Upper lobe of left lung (tissue), 6 donors: ENCODE measurements at regions not wholly inside any gene's neighbourhood (a gene's known extent, or its start where the extent isn't known, plus 50 kb on each side); places are given as distances from the start of the nearest gene placed in this dataset.
"Not testable (repeated sequence)": the region's sequence is repeated elsewhere in the genome, so short reads cannot be mapped to it uniquely, and the experiment has no call there.

ENCODE experiments used
- ATAC-seq, 2 donors: fragments of 200-7000 bp; cut with Tn5 transposase; one replicate each; pipeline ENCODE4 v1.9.1; 2022; ENCODE audit warnings: mild to moderate bottlenecking in 2 of 2, moderate library complexity in 2 of 2; ENCODE audit not compliant: low FRiP score in 2 of 2
- DNase-seq, 2 donors: peaks; one replicate each; pipeline ENCODE4 v3.0.0-alpha.2; 2019 to 2020
- H3K27ac ChIP-seq, 4 donors: fragments of 200-600 bp; sonication (generic); one replicate each; pipeline ENCODE4 v1.5.1; 2016 to 2019
- H3K27me3 ChIP-seq, 4 donors: fragments of 200-600 bp; sonication (generic); one replicate each; pipeline ENCODE4 v1.5.1; 2017 to 2019
- H3K36me3 ChIP-seq, 4 donors: fragments of 200-600 bp; sonication (generic); one replicate each; pipeline ENCODE4 v1.5.1; 2016 to 2019
- H3K4me1 ChIP-seq, 4 donors: fragments of 200-600 bp; sonication (generic); one replicate each; pipeline ENCODE4 v1.5.1; 2018 to 2019
- H3K4me3 ChIP-seq, 4 donors: fragments of 200-600 bp; sonication (generic); one replicate each; pipeline ENCODE4 v1.5.1; 2017 to 2019; ENCODE audit warnings: mild to moderate bottlenecking in 2 of 4, moderate library complexity in 1 of 4
- H3K9me3 ChIP-seq, 4 donors: fragments of 200-600 bp; sonication (generic); one replicate each; pipeline ENCODE4 v1.5.1; 2018 to 2019
- EP300 ChIP-seq, 4 donors: sonication (generic); formaldehyde crosslinking; IDR thresholded peaks; one replicate each; pipeline ENCODE4 v1.5.1; 2017; ENCODE audit warnings: antibody characterized with exemption in 4 of 4, control low read depth in 2 of 4
- POLR2A ChIP-seq, 4 donors: fragments of 450-650 bp; IDR thresholded peaks; one replicate each; pipeline ENCODE4 v1.5.1; 2016 to 2017; ENCODE audit warnings: antibody characterized with exemption in 4 of 4, mild to moderate bottlenecking in 2 of 4
- POLR2AphosphoS5 ChIP-seq, 2 donors: sonication (generic); formaldehyde crosslinking; IDR thresholded peaks; one replicate each; pipeline ENCODE4 v1.5.1; 2017; ENCODE audit warnings: antibody characterized with exemption in 2 of 2
- WGBS, 2 donors: methylation state at CpG; one replicate each; pipeline ENCODE4 v1.1.5; 2017 to 2018; 5-methylcytosine and 5-hydroxymethylcytosine counted together
- TF ChIP-seq, protein P1 (sequence below), 6 experiments: fragments of 450-650 bp in 4 of 6; fragments of 200-600 bp in 2 of 6; sonication (generic) in 2 of 6; IDR thresholded peaks; one replicate each; pipeline ENCODE4 v1.5.1; 2016 to 2019; ENCODE audit warnings: antibody characterized with exemption in 6 of 6
- donor health status: DM: no; HTN: no; CAD: no; lungs with moderate emphysema.
- donor health status: DM: no; HTN: yes; CAD: no; lungs with severe emphysema.

DNA sequence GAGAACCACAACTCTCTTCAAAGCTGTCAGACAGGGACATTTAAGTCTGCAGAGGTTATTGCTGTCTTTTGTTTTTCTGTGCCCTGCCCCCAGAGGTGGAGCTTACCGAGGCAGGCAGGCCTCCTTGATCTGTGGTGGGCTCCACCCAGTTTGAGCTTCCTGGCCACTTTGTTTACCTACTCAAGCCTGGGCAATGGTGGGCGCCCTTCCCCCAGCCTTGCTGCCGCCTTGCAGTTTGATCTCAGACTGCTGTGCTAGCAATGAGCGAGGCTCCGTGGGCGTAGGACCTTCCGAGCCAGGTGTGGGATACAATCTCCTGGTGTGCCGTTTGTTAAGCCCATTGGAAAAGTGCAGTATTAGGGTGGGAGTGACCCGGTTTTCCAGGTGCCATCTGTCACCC, 822.1 kb downstream of the KCNMA1 start:
- H3K4me1 ChIP-seq, H3K36me3 ChIP-seq, H3K4me3 ChIP-seq, H3K27ac ChIP-seq, ATAC-seq, H3K27me3 ChIP-seq, H3K9me3 ChIP-seq: not testable (repeated sequence)
- peak in 1 of 2 donors; percentile 5 for DNase-seq
- WGBS, 2 donors = 81% methylated on average over 9 of the region's 9 CpGs

DNA sequence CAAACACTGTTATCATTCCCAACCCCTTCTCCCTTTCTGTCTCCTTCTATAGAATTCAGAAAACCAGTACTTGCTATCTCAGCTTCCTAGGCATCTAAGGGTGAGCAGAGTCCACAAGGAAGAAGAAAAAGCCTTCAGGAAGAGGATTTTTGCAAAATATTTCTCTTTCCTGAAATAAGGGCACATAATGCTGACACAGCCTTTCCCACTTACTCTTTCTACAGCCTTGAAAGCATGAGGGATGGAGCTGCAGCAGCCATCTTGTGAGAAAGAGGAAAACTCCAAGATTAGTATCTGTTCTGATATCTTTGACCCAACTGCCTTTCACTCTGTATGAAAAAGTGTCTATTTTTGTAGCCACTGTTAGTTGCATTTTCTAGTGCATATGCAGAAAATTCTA, 826.2 kb downstream of the KCNMA1 start:
- H3K4me1 ChIP-seq = no peaks in the 10 kb centered on the region
- TF ChIP-seq POLR2A (IDR thresholded peaks at IDR 0.05) = no peak
- no peak for TF ChIP-seq EP300 (IDR thresholded peaks at IDR 0.05)
- no peak for TF ChIP-seq POLR2AphosphoS5 (IDR thresholded peaks at IDR 0.05)
- TF ChIP-seq, protein P1, sequence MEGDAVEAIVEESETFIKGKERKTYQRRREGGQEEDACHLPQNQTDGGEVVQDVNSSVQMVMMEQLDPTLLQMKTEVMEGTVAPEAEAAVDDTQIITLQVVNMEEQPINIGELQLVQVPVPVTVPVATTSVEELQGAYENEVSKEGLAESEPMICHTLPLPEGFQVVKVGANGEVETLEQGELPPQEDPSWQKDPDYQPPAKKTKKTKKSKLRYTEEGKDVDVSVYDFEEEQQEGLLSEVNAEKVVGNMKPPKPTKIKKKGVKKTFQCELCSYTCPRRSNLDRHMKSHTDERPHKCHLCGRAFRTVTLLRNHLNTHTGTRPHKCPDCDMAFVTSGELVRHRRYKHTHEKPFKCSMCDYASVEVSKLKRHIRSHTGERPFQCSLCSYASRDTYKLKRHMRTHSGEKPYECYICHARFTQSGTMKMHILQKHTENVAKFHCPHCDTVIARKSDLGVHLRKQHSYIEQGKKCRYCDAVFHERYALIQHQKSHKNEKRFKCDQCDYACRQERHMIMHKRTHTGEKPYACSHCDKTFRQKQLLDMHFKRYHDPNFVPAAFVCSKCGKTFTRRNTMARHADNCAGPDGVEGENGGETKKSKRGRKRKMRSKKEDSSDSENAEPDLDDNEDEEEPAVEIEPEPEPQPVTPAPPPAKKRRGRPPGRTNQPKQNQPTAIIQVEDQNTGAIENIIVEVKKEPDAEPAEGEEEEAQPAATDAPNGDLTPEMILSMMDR (IDR thresholded peaks at IDR 0.05) = no peak
- no peak for DNase-seq
- no peaks in the 10 kb centered on the region for H3K27me3 ChIP-seq
- no peak overlapping the region for H3K4me3 ChIP-seq
- no peak for ATAC-seq
- no peaks in the 10 kb centered on the region for H3K36me3 ChIP-seq
- no peak overlapping the region for H3K27ac ChIP-seq
- peaks cover 0 to 3% (median 0%) of the 10 kb centered on the region in 4 donors for H3K9me3 ChIP-seq

DNA sequence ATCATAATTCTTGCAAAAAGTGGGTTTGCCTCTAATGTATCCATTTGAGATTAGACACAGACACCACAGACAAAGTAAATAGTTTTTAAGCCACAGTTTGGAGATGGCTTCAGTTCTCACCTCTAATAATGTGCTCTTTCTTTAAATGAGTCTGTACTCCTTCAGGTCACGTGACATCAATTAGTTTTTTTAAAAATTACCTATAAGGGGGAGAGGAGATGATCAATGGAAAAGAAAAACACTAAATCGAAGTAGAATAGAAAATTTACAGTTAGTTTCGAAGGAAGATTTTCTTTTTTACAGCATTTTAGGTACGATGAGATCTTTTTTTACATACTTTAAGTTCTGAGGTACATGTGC, 849.2 kb downstream of the KCNMA1 start:
- no peak overlapping the region for H3K4me3 ChIP-seq
- ATAC-seq (no peak), DNase-seq (no peak)
- TF ChIP-seq, protein P1 (IDR thresholded peaks at IDR 0.05) = no peak
- no peak for TF ChIP-seq POLR2AphosphoS5 (IDR thresholded peaks at IDR 0.05)
- TF ChIP-seq POLR2A (IDR thresholded peaks at IDR 0.05) = no peak
- TF ChIP-seq EP300 (IDR thresholded peaks at IDR 0.05) = no peak
- WGBS, 2 donors = 60 to 74% methylated on average over 4 of the region's 4 CpGs
- no peaks in the 10 kb centered on the region for H3K9me3 ChIP-seq
- H3K36me3 ChIP-seq = no peaks in the 10 kb centered on the region
- no peak overlapping the region for H3K27ac ChIP-seq
- no peaks in the 10 kb centered on the region for H3K4me1 ChIP-seq
- no peaks in the 10 kb centered on the region for H3K27me3 ChIP-seq

DNA sequence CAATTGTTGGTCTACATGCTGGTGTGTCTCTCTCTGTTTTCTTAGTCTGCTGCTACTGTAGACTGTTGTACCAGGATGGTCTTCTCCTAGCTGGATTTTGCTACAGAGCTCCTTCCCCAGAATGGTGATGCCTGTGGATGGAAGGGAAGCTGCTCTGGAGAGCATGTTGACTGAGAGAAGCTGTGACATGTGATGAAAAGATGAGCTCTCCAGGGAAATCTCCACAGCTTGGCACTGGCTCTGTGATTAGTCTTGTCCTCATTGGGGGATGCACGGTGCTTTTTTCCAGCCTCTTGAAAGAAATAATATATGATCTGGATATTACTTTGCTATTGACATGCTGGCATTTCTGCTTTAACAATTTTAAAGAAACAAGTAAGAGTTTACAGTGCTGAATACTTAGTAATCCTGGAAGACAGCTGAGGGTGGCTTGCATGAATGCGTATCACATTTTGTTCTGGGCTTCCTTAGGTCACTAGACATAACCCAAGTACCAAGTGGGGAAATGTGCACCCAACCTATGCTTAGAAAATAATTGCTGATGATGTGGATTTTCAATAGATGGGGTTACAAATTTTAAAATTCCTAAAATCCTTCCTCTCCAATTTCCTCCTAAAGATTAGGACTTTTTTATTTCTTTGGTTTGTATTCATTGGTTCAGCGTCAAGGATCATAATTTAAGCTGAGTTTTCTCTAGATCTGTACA, 849.7 kb downstream of the KCNMA1 start:
- ATAC-seq (no peak), DNase-seq (no peak)
- Histone ChIP-seq H3K27ac (no peak overlapping the region), H3K4me1 (no peaks in the 10 kb centered on the region), H3K27me3 (no peaks in the 10 kb centered on the region), H3K9me3 (no peaks in the 10 kb centered on the region), H3K4me3 (no peak overlapping the region), H3K36me3 (no peaks in the 10 kb centered on the region)
- TF ChIP-seq POLR2AphosphoS5 (IDR thresholded peaks at IDR 0.05) = no peak
- no peak for TF ChIP-seq EP300 (IDR thresholded peaks at IDR 0.05)
- no peak for TF ChIP-seq POLR2A (IDR thresholded peaks at IDR 0.05)
- TF ChIP-seq, protein P1 (IDR thresholded peaks at IDR 0.05) = no peak
- 89 to 93% methylated on average over 3 of the region's 3 CpGs for WGBS, 2 donors

DNA sequence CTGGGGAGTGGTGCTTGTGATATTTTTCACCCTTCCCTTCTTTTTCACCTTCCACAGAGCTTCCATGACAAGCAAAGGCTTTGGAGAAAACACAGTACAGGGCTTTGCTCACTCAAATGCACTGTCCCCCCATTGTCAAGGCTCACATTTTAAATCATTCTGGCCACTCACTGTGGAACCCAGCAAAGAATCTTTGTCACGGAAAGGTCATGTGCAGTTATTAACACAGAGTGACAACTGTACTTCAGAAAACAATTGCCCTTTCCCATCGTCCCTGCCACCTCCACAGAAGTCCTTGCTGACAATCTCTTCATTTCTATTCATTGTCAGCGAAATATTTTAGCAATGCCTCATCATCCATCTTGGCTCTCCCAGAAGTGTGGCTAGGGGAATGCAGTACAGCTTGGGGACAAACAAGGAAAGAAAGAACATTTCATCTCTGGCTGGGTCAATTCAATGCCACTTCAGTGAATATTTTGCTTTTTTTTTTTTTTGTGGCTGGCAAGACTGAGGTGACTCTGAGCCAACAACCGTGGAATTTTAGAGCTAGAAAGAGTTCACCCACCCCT, 851.0 kb downstream of the KCNMA1 start:
- H3K4me3 ChIP-seq = no peak overlapping the region
- DNase-seq (no peak), ATAC-seq (no peak)
- H3K27me3 ChIP-seq = no peaks in the 10 kb centered on the region
- no peak overlapping the region for H3K27ac ChIP-seq
- 66 to 68% methylated on average over 4 of the region's 4 CpGs for WGBS, 2 donors
- no peaks in the 10 kb centered on the region for H3K9me3 ChIP-seq
- H3K4me1 ChIP-seq = no peaks in the 10 kb centered on the region
- H3K36me3 ChIP-seq = no peaks in the 10 kb centered on the region
- TF ChIP-seq, protein P1 (IDR thresholded peaks at IDR 0.05) = no peak
- TF ChIP-seq POLR2A (IDR thresholded peaks at IDR 0.05) (no peak), EP300 (IDR thresholded peaks at IDR 0.05) (no peak), POLR2AphosphoS5 (IDR thresholded peaks at IDR 0.05) (no peak)
